H1 (cell line): ENCODE measurements at regions not wholly inside any gene's neighbourhood (a gene's known extent, or its start where the extent isn't known, plus 50 kb on each side); places are given as distances from the start of the nearest gene placed in this dataset.

Experiments
- CREB1 ChIP-seq: IDR thresholded peaks from 2 replicates; pipeline ENCODE4 v1.6.1; 2012; ENCODE audit warnings: inconsistent platforms
- EZH2 ChIP-seq: fragments of 200-600 bp; sonication (generic); IDR thresholded peaks from 2 replicates; pipeline ENCODE4 v1.7.1; 2012; ENCODE audit warnings: low read depth, mild to moderate bottlenecking, moderate library complexity, low read length, inconsistent platforms; ENCODE audit not compliant: severe bottlenecking
- PHF8 ChIP-seq: fragments of 200-600 bp; sonication (generic); conservative IDR thresholded peaks from 2 replicates; pipeline ENCODE4 v1.7.1; 2012; ENCODE audit warnings: low read depth, mild to moderate bottlenecking, inconsistent platforms, low read length, moderate library complexity
- POLR2A ChIP-seq, 2 experiments: IDR thresholded peaks; 1 replicate in 1 of 2; 2 replicates in 1 of 2; pipeline ENCODE4 v1.6.1; 2011; ENCODE audit warnings: low read depth in 2 of 2, low read length in 2 of 2, mild to moderate bottlenecking in 2 of 2; ENCODE audit errors: control extremely low read depth in 1 of 2
- RFX5 ChIP-seq: IDR thresholded peaks from 2 replicates; pipeline ENCODE4 v1.6.1; 2011; ENCODE audit warnings: low read depth, low read length, improper control_type of control experiment, borderline replicate concordance
- RNF2 ChIP-seq: fragments of 200-900, 300-1000 bp; sonication (generic); IDR thresholded peaks from 2 replicates; pipeline ENCODE4 v1.7.1; 2016; ENCODE audit warnings: borderline replicate concordance, low read depth, mild to moderate bottlenecking, antibody characterized with exemption, low read length; ENCODE audit not compliant: poor library complexity, severe bottlenecking; ENCODE audit errors: missing control alignments
- RXRA ChIP-seq: IDR thresholded peaks from 2 replicates; pipeline ENCODE4 v1.6.1; 2011; ENCODE audit warnings: low read depth, mild to moderate bottlenecking, low read length, moderate library complexity; ENCODE audit not compliant: insufficient read depth
- SUZ12 ChIP-seq: fragments of 200-600 bp; sonication (generic); IDR thresholded peaks from 2 replicates; pipeline ENCODE4 v1.6.1; 2012; ENCODE audit warnings: mild to moderate bottlenecking, inconsistent platforms, low read length, moderate library complexity, mixed read lengths
- TAF1 ChIP-seq: IDR thresholded peaks from 2 replicates; pipeline ENCODE4 v1.6.1; 2011; ENCODE audit warnings: mild to moderate bottlenecking, low read depth, low read length
- TF ChIP-seq, protein P1 (sequence below), 3 experiments: IDR thresholded peaks; 1 replicate in 2 of 3; 2 replicates in 1 of 3; pipeline versions ENCODE4 v1.5.1 to v1.6.1; 2011; ENCODE audit warnings: low read length in 3 of 3, mild to moderate bottlenecking in 3 of 3, inconsistent platforms in 2 of 3, low read depth in 1 of 3, moderate library complexity in 1 of 3; ENCODE audit not compliant: insufficient read depth in 1 of 3; ENCODE audit errors: control extremely low read depth in 1 of 3
- TF ChIP-seq, protein P2 (sequence below): IDR thresholded peaks from 2 replicates; pipeline ENCODE4 v1.6.1; 2012; ENCODE audit warnings: inconsistent platforms
- TF ChIP-seq, protein P3 (sequence below): IDR thresholded peaks from 2 replicates; pipeline ENCODE4 v1.6.1; 2011; ENCODE audit warnings: low read length, improper control_type of control experiment

DNA sequence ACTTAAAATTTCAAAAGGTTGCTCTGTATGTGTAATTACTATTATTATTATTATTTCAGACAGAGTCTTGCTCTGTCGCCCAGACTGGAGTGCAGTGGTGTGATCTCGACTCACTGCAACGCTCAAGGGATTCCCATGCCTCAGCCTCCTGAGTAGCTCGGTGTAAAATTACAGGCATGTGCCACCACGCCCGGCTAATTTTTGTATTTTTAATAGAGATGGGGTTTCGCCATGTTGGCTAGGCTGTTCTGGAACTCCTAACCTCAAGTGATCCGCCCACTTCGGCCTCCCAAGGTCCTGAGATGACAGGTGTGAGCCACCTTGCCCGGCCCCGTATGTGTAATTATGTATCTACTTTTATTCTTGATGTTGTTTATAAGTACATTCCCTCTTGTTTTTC is 65.3 kb upstream of the ZNF217 start:
- TF ChIP-seq RNF2 (no peak), CREB1 (no peak), SUZ12 (no peak), POLR2A (IDR thresholded peaks at IDR 0.05; ENCODE audit: control extremely low read depth in 1 of 2, low read depth in 2 of 2, low read length in 2 of 2) (no peak), TAF1 (no peak), EZH2 (no peak), PHF8 (no peak), RXRA (no peak), RFX5 (no peak)
- TF ChIP-seq, protein P1, sequence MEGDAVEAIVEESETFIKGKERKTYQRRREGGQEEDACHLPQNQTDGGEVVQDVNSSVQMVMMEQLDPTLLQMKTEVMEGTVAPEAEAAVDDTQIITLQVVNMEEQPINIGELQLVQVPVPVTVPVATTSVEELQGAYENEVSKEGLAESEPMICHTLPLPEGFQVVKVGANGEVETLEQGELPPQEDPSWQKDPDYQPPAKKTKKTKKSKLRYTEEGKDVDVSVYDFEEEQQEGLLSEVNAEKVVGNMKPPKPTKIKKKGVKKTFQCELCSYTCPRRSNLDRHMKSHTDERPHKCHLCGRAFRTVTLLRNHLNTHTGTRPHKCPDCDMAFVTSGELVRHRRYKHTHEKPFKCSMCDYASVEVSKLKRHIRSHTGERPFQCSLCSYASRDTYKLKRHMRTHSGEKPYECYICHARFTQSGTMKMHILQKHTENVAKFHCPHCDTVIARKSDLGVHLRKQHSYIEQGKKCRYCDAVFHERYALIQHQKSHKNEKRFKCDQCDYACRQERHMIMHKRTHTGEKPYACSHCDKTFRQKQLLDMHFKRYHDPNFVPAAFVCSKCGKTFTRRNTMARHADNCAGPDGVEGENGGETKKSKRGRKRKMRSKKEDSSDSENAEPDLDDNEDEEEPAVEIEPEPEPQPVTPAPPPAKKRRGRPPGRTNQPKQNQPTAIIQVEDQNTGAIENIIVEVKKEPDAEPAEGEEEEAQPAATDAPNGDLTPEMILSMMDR (IDR thresholded peaks at IDR 0.05; ENCODE audit: control extremely low read depth in 1 of 3, insufficient read depth in 1 of 3, low read depth in 1 of 3, low read length in 3 of 3) = no peak
- TF ChIP-seq, protein P2, sequence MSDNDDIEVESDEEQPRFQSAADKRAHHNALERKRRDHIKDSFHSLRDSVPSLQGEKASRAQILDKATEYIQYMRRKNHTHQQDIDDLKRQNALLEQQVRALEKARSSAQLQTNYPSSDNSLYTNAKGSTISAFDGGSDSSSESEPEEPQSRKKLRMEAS = no peak
- TF ChIP-seq, protein P3, sequence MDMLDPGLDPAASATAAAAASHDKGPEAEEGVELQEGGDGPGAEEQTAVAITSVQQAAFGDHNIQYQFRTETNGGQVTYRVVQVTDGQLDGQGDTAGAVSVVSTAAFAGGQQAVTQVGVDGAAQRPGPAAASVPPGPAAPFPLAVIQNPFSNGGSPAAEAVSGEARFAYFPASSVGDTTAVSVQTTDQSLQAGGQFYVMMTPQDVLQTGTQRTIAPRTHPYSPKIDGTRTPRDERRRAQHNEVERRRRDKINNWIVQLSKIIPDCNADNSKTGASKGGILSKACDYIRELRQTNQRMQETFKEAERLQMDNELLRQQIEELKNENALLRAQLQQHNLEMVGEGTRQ = no peak
